HG02938 (cell line): ENCODE measurements at regions not wholly inside any gene's neighbourhood (a gene's known extent, or its start where the extent isn't known, plus 50 kb on each side); places are given as distances from the start of the nearest gene placed in this dataset.

ENCODE experiments used
- ATAC-seq: cut with Tn5 transposase; IDR thresholded peaks from one replicate; pipeline ENCODE4 v1.9.1; 2021; ENCODE audit warnings: mild to moderate bottlenecking, moderate library complexity; ENCODE audit not compliant: unreplicated experiment

- ATAC-seq = no peak
Observed at GRCh38 chr20:4560667-4561066, 125.6 kb upstream of the PRNP start.

GRCh38 chr20:4559906-4560305 is 126.3 kb upstream of the PRNP start:
- ATAC-seq = no peak

- no peak for ATAC-seq
Observed at GRCh38 chr20:4559106-4559505, 127.2 kb upstream of the PRNP start.

- no peak for ATAC-seq
Observed at GRCh38 chr20:4556781-4557180, 129.5 kb upstream of the PRNP start.

- ATAC-seq = no peak
Observed at GRCh38 chr20:4555188-4555890, 130.9 kb upstream of the PRNP start.

GRCh38 chr20:4554346-4554745 is 131.9 kb upstream of the PRNP start:
- ATAC-seq = no peak

GRCh38 chr20:4552075-4552640 is 134.1 kb upstream of the PRNP start:
- ATAC-seq = no peak

- no peak for ATAC-seq
Observed at GRCh38 chr20:4550740-4551139, 135.5 kb upstream of the PRNP start.

GRCh38 chr20:4549711-4550259 is 136.5 kb upstream of the PRNP start:
- ATAC-seq = no peak

- ATAC-seq = no peak
Observed at GRCh38 chr20:4548552-4548951, 137.7 kb upstream of the PRNP start.

- ATAC-seq = no peak
Observed at GRCh38 chr20:4546786-4547185, 139.5 kb upstream of the PRNP start.

- no peak for ATAC-seq
Observed at GRCh38 chr20:4546342-4546741, 139.9 kb upstream of the PRNP start.

- ATAC-seq = no peak
Observed at GRCh38 chr20:4545526-4545925, 140.7 kb upstream of the PRNP start.

- no peak for ATAC-seq
Observed at GRCh38 chr20:4544765-4545164, 141.5 kb upstream of the PRNP start.

- ATAC-seq = no peak
Observed at GRCh38 chr20:4542270-4542669, 144.0 kb upstream of the PRNP start.

GRCh38 chr20:4534315-4534714 is 151.9 kb upstream of the PRNP start:
- ATAC-seq = no peak

- no peak for ATAC-seq
Observed at GRCh38 chr20:4533368-4534133, 152.7 kb upstream of the PRNP start.

- ATAC-seq = no peak
Observed at GRCh38 chr20:4532772-4533171, 153.5 kb upstream of the PRNP start.

GRCh38 chr20:4524792-4525191 is 161.5 kb upstream of the PRNP start:
- ATAC-seq = no peak

GRCh38 chr20:4524307-4524706 is 161.9 kb upstream of the PRNP start:
- no peak for ATAC-seq

- ATAC-seq = no peak
Observed at GRCh38 chr20:4522310-4522709, 163.9 kb upstream of the PRNP start.
